H1 (cell line): ENCODE measurements at regions not wholly inside any gene's neighbourhood (a gene's known extent, or its start where the extent isn't known, plus 50 kb on each side); places are given as distances from the start of the nearest gene placed in this dataset.

Experiments
- CTCF ChIA-PET: fragments of 300-600 bp; sonication (Branson Sonifier 250); formaldehyde crosslinking; loops from one replicate; lab custom pipeline; 2021; ENCODE audit not compliant: partially characterized antibody; lab: Charles Lee
- POLR2A ChIA-PET: fragments of 300-600 bp; sonication (Branson Sonifier 250); formaldehyde crosslinking; loops from one replicate; lab custom pipeline; 2021; ENCODE audit warnings: inconsistent platforms; ENCODE audit not compliant: partially characterized antibody; lab: Charles Lee
- DNase-seq, 2 experiments: peaks; one replicate each; pipeline versions ENCODE4 v3.0.0 to v3.0.0-alpha.2; 2010 to 2022; ENCODE audit warnings: low spot score in 2 of 2, low read depth in 1 of 2, mixed read lengths in 1 of 2
- FAIRE-seq: peaks from 2 replicates; lab custom pipeline; 2011; peaks lifted over from hg19 to GRCh38; lab: Jason Lieb, UNC
- H2AFZ ChIP-seq: 2 replicates; pipeline ENCODE4 v1.8.1; 2012; ENCODE audit warnings: low read length, inconsistent platforms
- H2AK5ac ChIP-seq: 2 replicates; pipeline ENCODE4 v1.6.1; 2013; ENCODE audit warnings: low read depth, low read length
- H2BK120ac ChIP-seq: replicated peaks from 2 replicates; pipeline ENCODE3; 2013; ENCODE audit warnings: low read depth, low read length, inconsistent platforms
- H2BK12ac ChIP-seq: 2 replicates; pipeline ENCODE4 v1.6.1; 2013; ENCODE audit warnings: low read depth, low read length
- H2BK15ac ChIP-seq: 2 replicates; pipeline ENCODE4 v1.6.1; 2013; ENCODE audit warnings: low read length
- H2BK20ac ChIP-seq: 2 replicates; pipeline ENCODE4 v1.6.1; 2013; ENCODE audit warnings: low read length
- H2BK5ac ChIP-seq: 2 replicates; pipeline ENCODE4 v1.6.1; 2013; ENCODE audit warnings: low read depth, low read length
- H3K14ac ChIP-seq: 2 replicates; pipeline ENCODE4 v1.6.1; 2013; ENCODE audit warnings: inconsistent platforms; ENCODE audit not compliant: insufficient read length
- H3K18ac ChIP-seq: 2 replicates; pipeline ENCODE4 v1.6.1; 2013; ENCODE audit warnings: low read length; ENCODE audit errors: extremely low read depth
- H3K23ac ChIP-seq: 2 replicates; pipeline ENCODE4 v1.6.1; 2013; ENCODE audit warnings: inconsistent platforms; ENCODE audit not compliant: insufficient read length
- H3K23me2 ChIP-seq: 2 replicates; pipeline ENCODE4 v1.6.1; 2013; ENCODE audit warnings: low read depth, low read length
- H3K27ac ChIP-seq: 2 replicates; pipeline ENCODE4 v1.6.1; 2011; ENCODE audit warnings: low read depth, low read length, inconsistent platforms
- H3K27me3 ChIP-seq, 4 experiments: replicated peaks in 1 of 4; 1 replicate in 1 of 4; 2 replicates in 3 of 4; pipeline versions ENCODE4 v1.6.1 to v1.8.1; 2011 to 2013; ENCODE audit warnings: low read length in 3 of 4, mild to moderate bottlenecking in 3 of 4, inconsistent platforms in 2 of 4, mixed read lengths in 2 of 4, moderate library complexity in 1 of 4; ENCODE audit not compliant: control insufficient read depth in 3 of 4, insufficient read depth in 3 of 4; ENCODE audit errors: extremely low read depth in 1 of 4
- H3K36me3 ChIP-seq, 4 experiments: 2 replicates each; pipeline versions ENCODE4 v1.6.1 to v1.8.1; 2011 to 2013; ENCODE audit warnings: mild to moderate bottlenecking in 4 of 4, low read length in 3 of 4, moderate library complexity in 2 of 4, control low read depth in 1 of 4, inconsistent platforms in 1 of 4; ENCODE audit not compliant: insufficient read depth in 4 of 4, control insufficient read depth in 2 of 4
- H3K4ac ChIP-seq: replicated peaks from 2 replicates; pipeline ENCODE3; 2013; ENCODE audit warnings: low read length, low read depth, mixed read lengths, inconsistent platforms; ENCODE audit not compliant: insufficient read length
- H3K4me1 ChIP-seq, 4 experiments: replicated peaks in 1 of 4; 1 replicate in 1 of 4; 2 replicates in 3 of 4; pipeline versions ENCODE4 v1.6.1 to v1.8.1; 2011 to 2013; ENCODE audit warnings: low read length in 3 of 4, inconsistent platforms in 2 of 4, mixed read lengths in 1 of 4; ENCODE audit not compliant: insufficient read depth in 4 of 4, control insufficient read depth in 3 of 4
- H3K4me2 ChIP-seq, 2 experiments: 2 replicates each; pipeline versions ENCODE4 v1.6.1 to v1.8.1; 2011 to 2013; ENCODE audit warnings: low read depth in 2 of 2, low read length in 2 of 2, control low read depth in 1 of 2, inconsistent platforms in 1 of 2, mild to moderate bottlenecking in 1 of 2; ENCODE audit not compliant: insufficient read depth in 1 of 2
- H3K4me3 ChIP-seq, 4 experiments: fragments of 200-600, 300-600 bp in 1 of 4; sonication (generic), shearing (Covaris generic), sonication (Bioruptor Twin) in 1 of 4; 2 replicates each; pipeline versions ENCODE4 v1.5.1 to v1.8.1; 2011 to 2016; ENCODE audit warnings: low read length in 4 of 4, low read depth in 3 of 4, control low read depth in 2 of 4, inconsistent platforms in 2 of 4, mild to moderate bottlenecking in 2 of 4, mixed read lengths in 1 of 4, moderate library complexity in 1 of 4; ENCODE audit not compliant: insufficient read depth in 2 of 4; ENCODE audit errors: extremely low read depth in 1 of 4
- H3K56ac ChIP-seq: replicated peaks from 2 replicates; pipeline ENCODE3; 2013; ENCODE audit warnings: low read depth, mild to moderate bottlenecking, mixed read lengths, low read length, inconsistent platforms; ENCODE audit not compliant: insufficient read length
- H3K79me1 ChIP-seq: 2 replicates; pipeline ENCODE4 v1.6.1; 2013; ENCODE audit warnings: low read depth, low read length, control low read depth
- H3K79me2 ChIP-seq, 2 experiments: 2 replicates each; pipeline versions ENCODE4 v1.6.1 to v1.8.1; 2012 to 2013; ENCODE audit warnings: low read length in 2 of 2, mild to moderate bottlenecking in 2 of 2, inconsistent platforms in 1 of 2; ENCODE audit not compliant: insufficient read depth in 2 of 2, control insufficient read depth in 1 of 2
- H3K9ac ChIP-seq, 4 experiments: replicated peaks in 1 of 4; 1 replicate in 1 of 4; 2 replicates in 3 of 4; pipeline versions ENCODE4 v1.6.1 to v1.8.1; 2011 to 2013; ENCODE audit warnings: low read depth in 3 of 4, low read length in 3 of 4, control low read depth in 2 of 4, mild to moderate bottlenecking in 2 of 4, moderate library complexity in 2 of 4, inconsistent platforms in 1 of 4; ENCODE audit errors: extremely low read depth in 1 of 4
- H3K9me3 ChIP-seq, 2 experiments: 2 replicates each; pipeline versions ENCODE4 v1.6.1 to v1.8.1; 2012 to 2013; ENCODE audit warnings: mild to moderate bottlenecking in 2 of 2, moderate library complexity in 2 of 2, control low read depth in 1 of 2, inconsistent platforms in 1 of 2, low read depth in 1 of 2, low read length in 1 of 2, mixed read lengths in 1 of 2; ENCODE audit not compliant: insufficient read depth in 2 of 2
- H4K20me1 ChIP-seq, 2 experiments: replicated peaks in 1 of 2; 2 replicates each; pipeline versions ENCODE3 to v1.8.1; 2011 to 2013; ENCODE audit warnings: inconsistent platforms in 2 of 2, low read length in 2 of 2, mild to moderate bottlenecking in 1 of 2; ENCODE audit not compliant: insufficient read depth in 2 of 2, control insufficient read depth in 1 of 2
- H4K5ac ChIP-seq: 2 replicates; pipeline ENCODE4 v1.6.1; 2013; ENCODE audit warnings: low read length, low read depth, mixed read lengths, inconsistent platforms; ENCODE audit not compliant: insufficient read length
- H4K8ac ChIP-seq: 2 replicates; pipeline ENCODE4 v1.8.0; 2013; ENCODE audit warnings: mild to moderate bottlenecking, moderate library complexity, low read length, inconsistent platforms; ENCODE audit not compliant: insufficient read depth; ENCODE audit errors: extremely low read depth
- H4K91ac ChIP-seq: replicated peaks from 2 replicates; pipeline ENCODE3; 2013; ENCODE audit warnings: low read length, mixed read lengths, inconsistent platforms; ENCODE audit not compliant: insufficient read length
- BRCA1 ChIP-seq: IDR thresholded peaks from 2 replicates; pipeline ENCODE4 v1.6.1; 2012; ENCODE audit warnings: low read depth, low read length, improper control_type of control experiment
- HDAC2 ChIP-seq, 2 experiments: fragments of 300-600 bp in 1 of 2; sonication (generic) in 1 of 2; IDR thresholded peaks; 2 replicates each; pipeline ENCODE4 v1.6.1; 2011 to 2012; ENCODE audit warnings: low read depth in 2 of 2, low read length in 2 of 2, mild to moderate bottlenecking in 2 of 2, moderate library complexity in 2 of 2, borderline replicate concordance in 1 of 2, inconsistent platforms in 1 of 2
- POU5F1 ChIP-seq: IDR thresholded peaks from 2 replicates; pipeline ENCODE4 v1.6.1; 2011; ENCODE audit warnings: low read depth, mild to moderate bottlenecking, low read length, moderate library complexity
- RBBP5 ChIP-seq: IDR thresholded peaks from 2 replicates; pipeline ENCODE4 v1.7.1; 2012; ENCODE audit warnings: low read depth, mild to moderate bottlenecking, inconsistent platforms, low read length, moderate library complexity, borderline replicate concordance
- RFX5 ChIP-seq: IDR thresholded peaks from 2 replicates; pipeline ENCODE4 v1.6.1; 2011; ENCODE audit warnings: low read depth, low read length, improper control_type of control experiment, borderline replicate concordance
- RXRA ChIP-seq: IDR thresholded peaks from 2 replicates; pipeline ENCODE4 v1.6.1; 2011; ENCODE audit warnings: low read depth, mild to moderate bottlenecking, low read length, moderate library complexity; ENCODE audit not compliant: insufficient read depth
- SIX5 ChIP-seq: IDR thresholded peaks from 2 replicates; pipeline ENCODE4 v1.6.1; 2011; ENCODE audit warnings: mild to moderate bottlenecking, low read depth, low read length
- SP2 ChIP-seq: IDR thresholded peaks from 2 replicates; pipeline ENCODE4 v1.6.1; 2012; ENCODE audit warnings: mild to moderate bottlenecking, low read length, inconsistent platforms
- TEAD4 ChIP-seq: IDR thresholded peaks from 2 replicates; pipeline ENCODE4 v1.6.1; 2012; ENCODE audit warnings: low read depth, low read length, inconsistent platforms, mixed read lengths
- WGBS, 2 experiments: shearing (Covaris generic) in 1 of 2; methylation state at CpG; one replicate each; pipeline versions ENCODE4 v1.1.6 to v1.1.7; 2013 to 2015; ENCODE audit warnings: low lambda C conversion rate in 2 of 2, mixed read lengths in 2 of 2, inconsistent platforms in 1 of 2, low coverage in 1 of 2, missing lambda C conversion rate in 1 of 2; ENCODE audit not compliant: insufficient replicate concordance in 2 of 2, insufficient coverage in 1 of 2, insufficient read length in 1 of 2; ENCODE audit errors: extremely low coverage in 1 of 2, missing lambda C conversion rate in 1 of 2; 5-methylcytosine and 5-hydroxymethylcytosine counted together

DNA sequence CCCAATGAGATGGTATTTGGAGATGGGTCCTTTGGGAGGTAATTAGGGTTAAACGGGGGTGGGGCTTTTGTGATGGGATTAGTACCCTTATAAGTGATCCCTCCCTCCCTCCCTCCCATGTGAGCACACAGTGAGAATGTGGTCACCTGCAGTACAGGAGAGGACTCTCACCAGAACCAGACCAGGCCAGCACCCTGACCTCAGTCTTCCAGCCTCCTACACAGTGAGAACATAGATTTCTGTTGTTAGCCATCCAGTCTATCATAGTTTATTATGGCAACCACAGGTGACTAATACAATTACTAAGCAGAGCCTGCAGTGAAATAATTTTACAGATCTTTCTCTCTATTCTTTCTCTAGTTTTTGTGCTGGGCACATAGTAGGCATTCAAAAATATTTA lies 137.7 kb upstream of the PKDCC start:
- FAIRE-seq (no peak), DNase-seq (no peak)
- Histone ChIP-seq H2BK120ac (no peak overlapping the region), H3K4me2 (no peak overlapping the region), H2BK20ac (no peak overlapping the region), H3K56ac (no peak overlapping the region), H3K9ac (no peak overlapping the region), H2BK12ac (no peak overlapping the region), H2BK15ac (no peak overlapping the region), H3K4me3 (no peak overlapping the region), H2AFZ (no peak overlapping the region), H2AK5ac (no peak overlapping the region), H4K20me1 (no peaks in the 10 kb centered on the region), H3K36me3 (no peaks in the 10 kb centered on the region), H3K27me3 (no peaks in the 10 kb centered on the region), H2BK5ac (no peak overlapping the region), H3K9me3 (no peaks in the 10 kb centered on the region), H4K5ac (no peak overlapping the region), H3K23ac (no peak overlapping the region), H3K14ac (no peak overlapping the region), H4K8ac (no peak overlapping the region), H3K23me2 (no peaks in the 10 kb centered on the region; the same call in 1 of the 2 replicates), H3K79me2 (no peaks in the 10 kb centered on the region), H3K27ac (no peak overlapping the region), H4K91ac (no peak overlapping the region), H3K4ac (no peak overlapping the region), H3K4me1 (no peaks in the 10 kb centered on the region), H3K18ac (no peak overlapping the region), H3K79me1 (no peaks in the 10 kb centered on the region)
- WGBS, 2 experiments, result 93% methylated on average over 1 of the region's 1 CpG; no CpG with 5 or more reads in 1 of the 2 experiments
- ChIA-PET POLR2A (no interaction called here), CTCF (interaction anchor here (1.6 kb wide), 1 partner anchor 164 kb away, joined by 3 read pairs; no protein-coding TSS in a partner anchor)
- TF ChIP-seq RFX5 (no peak), POU5F1 (no peak), RXRA (no peak), SIX5 (no peak), SP2 (no peak), TEAD4 (no peak), RBBP5 (no peak), HDAC2 (IDR thresholded peaks at IDR 0.05; ENCODE audit: borderline replicate concordance in 1 of 2, low read depth in 2 of 2, low read length in 2 of 2) (no peak), BRCA1 (no peak)
